Mucosa of rectum (tissue), 2 donors: ENCODE measurements at regions not wholly inside any gene's neighbourhood (a gene's known extent, or its start where the extent isn't known, plus 50 kb on each side); places are given as distances from the start of the nearest gene placed in this dataset.

Experiments
- H3K27ac ChIP-seq, 2 donors: one replicate each; pipeline ENCODE4 v1.7.0; 2013; ENCODE audit warnings: inconsistent platforms in 2 of 2, low read depth in 2 of 2, low read length in 2 of 2
- H3K27me3 ChIP-seq, 2 donors: one replicate each; pipeline ENCODE4 v1.7.0; 2013; ENCODE audit warnings: low read length in 2 of 2; ENCODE audit not compliant: control insufficient read depth in 2 of 2, insufficient read depth in 2 of 2
- H3K36me3 ChIP-seq, 2 donors: one replicate each; pipeline ENCODE4 v1.7.0; 2013; ENCODE audit warnings: low read length in 2 of 2; ENCODE audit not compliant: control insufficient read depth in 2 of 2, insufficient read depth in 2 of 2
- H3K4me1 ChIP-seq, 2 donors: one replicate each; pipeline ENCODE4 v1.7.0; 2013; ENCODE audit warnings: low read length in 2 of 2, mild to moderate bottlenecking in 1 of 2; ENCODE audit not compliant: control insufficient read depth in 2 of 2, insufficient read depth in 2 of 2
- H3K4me3 ChIP-seq, 2 donors: one replicate each; pipeline ENCODE4 v1.7.0; 2013; ENCODE audit warnings: low read length in 2 of 2
- H3K9ac ChIP-seq, 2 donors: one replicate each; pipeline ENCODE4 v1.7.0; 2013; ENCODE audit warnings: low read length in 2 of 2, low read depth in 1 of 2, mild to moderate bottlenecking in 1 of 2
- H3K9me3 ChIP-seq, 2 donors: one replicate each; pipeline ENCODE4 v1.7.0; 2013; ENCODE audit warnings: low read length in 2 of 2; ENCODE audit not compliant: control insufficient read depth in 2 of 2
- donor health status: healthy.
- donor health status: Normal muscosa, but diverticular disease.

DNA sequence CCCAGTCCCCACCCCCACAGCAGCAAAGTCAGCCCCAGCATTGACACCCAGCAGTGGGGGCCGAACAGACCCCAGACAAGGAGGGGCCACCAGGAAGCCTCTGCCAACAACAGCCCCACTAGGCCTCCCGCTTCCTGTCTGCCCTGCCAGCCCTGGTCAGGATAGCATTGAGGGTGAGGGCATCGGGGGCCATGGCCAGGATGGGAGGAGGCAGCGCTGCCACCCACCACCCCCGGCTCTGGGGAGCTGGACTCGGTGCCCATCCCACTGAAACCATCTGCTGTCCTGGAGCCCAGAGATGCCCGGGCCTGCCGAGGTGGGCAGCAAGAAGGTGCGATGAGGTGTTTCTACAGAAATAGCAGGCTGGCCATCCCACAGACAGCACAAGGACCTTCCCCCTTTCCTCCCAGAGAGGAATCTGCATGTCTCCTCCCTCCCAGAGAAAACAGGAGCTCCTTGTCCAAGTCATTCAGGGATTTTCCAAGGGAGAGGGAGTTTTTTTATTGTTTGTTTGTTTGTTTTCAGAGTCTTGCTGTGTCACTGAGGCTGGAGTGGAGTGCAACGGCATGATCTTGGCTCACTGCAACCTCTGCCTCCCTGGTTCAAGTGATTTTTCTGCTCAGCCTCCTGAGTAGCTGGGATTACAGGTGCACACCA, 62.1 kb upstream of the BHLHE23 start:
- H3K9me3 ChIP-seq = no peaks in the 10 kb centered on the region
- no peak overlapping the region for H3K9ac ChIP-seq

DNA sequence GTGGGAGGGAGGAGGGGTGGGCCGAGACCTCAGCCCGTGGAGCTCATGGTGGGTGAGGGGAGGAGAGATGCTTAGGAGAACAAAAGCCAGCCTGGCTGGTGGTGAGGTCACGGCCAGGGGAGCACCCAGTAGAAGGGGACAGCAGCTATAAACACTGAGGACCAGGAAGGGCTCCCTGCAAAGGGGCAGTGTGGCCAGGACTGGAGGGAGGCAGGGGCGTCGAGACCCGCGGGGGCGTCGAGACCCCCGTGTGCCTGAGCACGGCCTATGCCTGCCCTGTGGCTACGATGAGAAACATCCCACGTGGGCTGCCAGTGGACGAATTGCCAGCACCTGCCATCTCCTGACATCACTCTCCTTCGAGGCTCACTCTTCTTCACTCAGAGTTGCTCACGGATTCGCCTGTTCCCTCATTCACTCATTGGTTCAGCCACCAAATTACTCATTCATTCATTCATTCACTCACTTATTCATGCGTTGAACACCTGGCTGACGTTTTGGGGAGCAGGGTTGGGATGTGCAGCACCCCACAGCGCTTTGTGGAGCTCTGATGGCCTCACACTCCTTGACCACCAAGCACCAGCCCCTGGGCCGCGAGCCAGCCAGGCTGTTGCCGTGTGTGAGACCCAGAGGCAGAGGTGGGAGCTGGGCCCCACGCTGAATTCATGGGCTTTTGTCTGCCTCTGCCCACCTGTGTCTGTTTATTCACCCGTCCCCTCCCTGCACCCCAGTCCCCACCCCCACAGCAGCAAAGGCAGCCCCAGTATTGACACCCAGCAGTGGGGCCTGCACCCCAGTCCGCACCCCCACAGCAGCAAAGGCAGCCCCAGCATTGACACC, 61.2 kb upstream of the BHLHE23 start:
- no peak overlapping the region for H3K4me3 ChIP-seq
- H3K27me3 ChIP-seq = peaks cover 7 to 9% of the 10 kb centered on the region in 2 donors

More for the DNA sequence above, 62.1 kb upstream of the BHLHE23 start:
- no peaks in the 10 kb centered on the region for H3K36me3 ChIP-seq
- H3K27ac ChIP-seq = no peak overlapping the region
- peaks cover 10 to 12% of the 10 kb centered on the region in 2 donors for H3K27me3 ChIP-seq
- H3K4me3 ChIP-seq = no peak overlapping the region
- H3K4me1 ChIP-seq = no peaks in the 10 kb centered on the region

DNA sequence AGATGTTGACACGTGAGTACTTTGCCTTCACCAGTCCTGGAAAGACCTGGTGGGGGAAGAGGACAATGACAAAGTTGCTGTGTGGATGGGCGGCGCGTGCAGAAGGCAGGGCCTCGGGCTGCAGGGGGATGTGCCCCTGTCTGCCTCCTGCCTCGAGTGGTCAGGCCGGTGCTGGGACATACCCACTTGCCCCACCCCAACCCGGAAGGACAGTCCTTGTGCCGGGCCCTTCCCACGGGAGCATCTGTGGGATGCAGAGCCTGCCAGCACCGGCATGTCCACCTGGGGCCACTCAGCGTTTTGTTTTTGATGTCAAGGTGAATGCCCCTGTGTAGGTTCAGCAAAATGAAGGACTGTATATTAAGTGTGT, 60.5 kb upstream of the BHLHE23 start:
- Histone ChIP-seq H3K9ac (no peak overlapping the region), H3K27ac (no peak overlapping the region), H3K4me3 (no peak overlapping the region), H3K36me3 (no peaks in the 10 kb centered on the region), H3K4me1 (no peaks in the 10 kb centered on the region), H3K9me3 (no peaks in the 10 kb centered on the region), H3K27me3 (peaks cover 5 to 9% of the 10 kb centered on the region in 2 donors)

More for the DNA sequence above, 61.2 kb upstream of the BHLHE23 start:
- H3K27ac ChIP-seq = no peak overlapping the region
- H3K36me3 ChIP-seq = no peaks in the 10 kb centered on the region
- no peak overlapping the region for H3K9ac ChIP-seq
- H3K4me1 ChIP-seq = no peaks in the 10 kb centered on the region
- H3K9me3 ChIP-seq = no peaks in the 10 kb centered on the region

DNA sequence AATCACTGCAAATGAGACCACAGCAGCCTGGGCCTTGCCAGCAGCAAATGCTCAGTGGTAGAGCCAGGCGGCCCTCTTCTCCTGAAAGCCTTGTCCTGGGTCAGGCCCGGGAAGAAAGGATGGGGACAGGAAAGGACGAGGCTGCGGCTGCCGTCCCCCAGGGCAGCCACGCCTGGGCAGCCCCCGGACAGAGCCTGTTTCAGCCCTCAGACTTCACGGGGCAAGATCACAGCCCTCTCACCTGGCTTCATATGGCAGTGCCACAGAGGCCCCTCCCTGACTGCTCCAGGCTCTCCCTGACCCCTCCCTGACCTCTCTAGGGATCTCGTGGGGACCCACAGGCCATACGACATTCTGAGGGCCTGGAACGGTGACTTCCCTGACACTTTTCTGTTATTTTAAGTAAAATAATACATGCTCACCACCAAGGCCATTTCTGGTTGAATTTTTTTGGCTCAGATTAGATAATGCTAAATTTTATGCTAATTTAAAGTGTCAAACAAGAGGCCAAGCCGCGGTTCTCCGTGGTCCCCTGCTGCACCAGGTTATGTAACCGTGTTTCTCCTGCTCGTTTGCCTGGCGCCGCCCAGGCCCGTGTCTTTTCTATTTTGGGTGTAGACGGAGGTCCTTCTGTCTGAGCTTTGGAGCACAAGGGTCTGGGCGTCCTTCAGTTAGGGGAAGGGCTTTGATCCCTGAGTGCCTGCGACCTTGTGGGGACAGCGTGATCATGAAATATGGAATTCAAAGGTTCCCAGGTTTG, 59.9 kb upstream of the BHLHE23 start:
- H3K4me3 ChIP-seq = no peak overlapping the region
- no peak overlapping the region for H3K9ac ChIP-seq
- H3K27me3 ChIP-seq = peaks cover 5 to 9% of the 10 kb centered on the region in 2 donors
- H3K36me3 ChIP-seq = no peaks in the 10 kb centered on the region
- no peaks in the 10 kb centered on the region for H3K4me1 ChIP-seq
- no peaks in the 10 kb centered on the region for H3K9me3 ChIP-seq
- no peak overlapping the region for H3K27ac ChIP-seq

DNA sequence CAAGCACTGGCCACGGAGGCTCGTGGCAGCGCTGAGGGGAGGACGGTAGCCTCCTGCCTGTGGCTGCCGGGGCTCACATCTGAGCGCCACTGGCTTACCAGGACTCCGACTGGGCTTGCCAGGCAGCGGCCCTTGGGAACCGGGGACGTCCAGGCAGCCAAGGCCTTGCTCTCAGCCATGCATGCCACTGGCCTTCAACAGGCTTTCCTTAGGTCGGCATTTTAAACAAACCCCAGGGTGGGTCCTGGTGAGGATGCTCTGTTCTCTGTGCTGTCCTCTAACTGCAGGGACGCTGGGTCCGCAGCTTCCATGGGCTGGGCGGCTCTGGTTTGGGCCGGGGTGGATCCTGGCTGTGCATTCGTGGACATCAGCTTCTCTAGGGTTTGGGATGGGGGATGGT, 59.1 kb upstream of the BHLHE23 start:
- H3K9me3 ChIP-seq = no peaks in the 10 kb centered on the region
- H3K27ac ChIP-seq = no peak overlapping the region
- peaks cover 3 to 6% of the 10 kb centered on the region in 2 donors for H3K27me3 ChIP-seq
- no peak overlapping the region for H3K4me3 ChIP-seq
- no peaks in the 10 kb centered on the region for H3K4me1 ChIP-seq
- no peaks in the 10 kb centered on the region for H3K36me3 ChIP-seq
- no peak overlapping the region for H3K9ac ChIP-seq

DNA sequence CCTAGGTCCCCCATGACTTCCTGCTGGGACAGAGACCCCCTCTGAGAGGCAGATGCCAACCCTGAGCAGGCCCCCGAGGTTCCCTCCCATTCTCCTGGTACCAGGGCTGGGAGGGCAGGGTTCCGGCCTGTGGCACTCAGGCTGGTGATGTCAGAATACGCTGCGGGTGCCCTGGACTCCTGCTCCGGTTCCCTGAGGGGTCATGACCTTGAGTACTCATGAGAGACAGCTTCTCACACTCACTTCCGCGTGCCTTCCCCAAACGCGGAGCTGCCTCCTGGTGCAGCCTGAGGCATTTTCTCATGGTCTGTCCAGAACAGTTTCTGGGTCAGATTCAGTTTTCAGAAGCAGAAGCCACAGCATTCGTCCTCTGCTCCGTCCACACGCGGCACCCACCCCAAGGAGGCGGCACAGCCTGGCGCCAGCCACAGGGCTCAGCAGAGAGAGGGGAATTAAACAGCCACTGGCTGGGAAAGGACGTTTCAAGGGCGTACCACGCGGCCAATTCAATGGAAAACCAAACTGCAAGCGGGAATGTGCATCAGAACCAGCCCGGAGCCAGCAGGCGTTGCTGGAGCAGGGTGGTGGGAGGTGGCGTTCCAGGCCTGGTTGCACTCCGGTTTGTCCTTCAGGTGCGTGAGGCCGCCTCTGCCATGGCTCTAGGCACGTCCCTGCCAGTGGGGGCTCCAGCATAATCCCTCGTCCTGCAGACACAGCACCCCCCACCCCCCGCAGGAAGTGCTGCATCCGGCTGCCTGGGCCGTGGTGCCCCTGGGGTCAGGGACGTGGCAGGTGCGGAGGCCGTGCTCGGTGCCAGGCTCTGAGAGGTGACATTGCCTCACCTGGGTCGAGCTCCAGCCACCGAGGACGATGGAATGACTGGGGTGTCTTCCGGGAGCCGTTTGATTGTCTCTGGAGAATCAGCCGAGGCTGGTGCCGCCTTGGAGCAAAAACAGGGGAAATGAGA, 58.3 kb upstream of the BHLHE23 start:
- Histone ChIP-seq H3K4me3 (no peak overlapping the region), H3K27ac (no peak overlapping the region), H3K9ac (no peak overlapping the region), H3K36me3 (no peaks in the 10 kb centered on the region), H3K27me3 (peaks cover 0 to 2% of the 10 kb centered on the region in 2 donors), H3K9me3 (no peaks in the 10 kb centered on the region), H3K4me1 (no peaks in the 10 kb centered on the region)

DNA sequence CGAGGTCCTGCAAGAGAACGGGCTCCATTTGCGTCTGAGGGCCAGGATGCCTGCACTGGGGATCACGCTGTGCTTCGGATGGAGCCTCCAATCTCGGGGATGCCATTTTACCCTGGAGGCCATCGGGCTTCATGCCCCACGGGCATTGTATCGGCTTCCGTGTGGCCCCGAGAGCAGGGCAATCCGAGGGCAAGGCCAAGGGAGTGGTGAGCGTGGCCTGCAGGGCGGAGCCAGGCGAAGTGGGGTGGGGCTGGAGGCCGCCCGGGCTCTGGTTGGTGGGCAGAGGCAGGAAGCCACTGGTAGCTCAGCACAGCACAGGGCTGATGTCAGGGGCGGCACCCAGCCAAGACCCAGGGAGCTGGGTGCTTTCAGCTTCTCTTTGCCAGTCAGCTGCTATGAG, 57.5 kb upstream of the BHLHE23 start:
- no peak overlapping the region for H3K4me3 ChIP-seq
- H3K36me3 ChIP-seq = no peaks in the 10 kb centered on the region
- H3K27ac ChIP-seq = no peak overlapping the region
- no peaks in the 10 kb centered on the region for H3K9me3 ChIP-seq
- H3K4me1 ChIP-seq = no peaks in the 10 kb centered on the region
- no peak overlapping the region for H3K9ac ChIP-seq
- peaks cover 0 to 2% of the 10 kb centered on the region in 2 donors for H3K27me3 ChIP-seq

DNA sequence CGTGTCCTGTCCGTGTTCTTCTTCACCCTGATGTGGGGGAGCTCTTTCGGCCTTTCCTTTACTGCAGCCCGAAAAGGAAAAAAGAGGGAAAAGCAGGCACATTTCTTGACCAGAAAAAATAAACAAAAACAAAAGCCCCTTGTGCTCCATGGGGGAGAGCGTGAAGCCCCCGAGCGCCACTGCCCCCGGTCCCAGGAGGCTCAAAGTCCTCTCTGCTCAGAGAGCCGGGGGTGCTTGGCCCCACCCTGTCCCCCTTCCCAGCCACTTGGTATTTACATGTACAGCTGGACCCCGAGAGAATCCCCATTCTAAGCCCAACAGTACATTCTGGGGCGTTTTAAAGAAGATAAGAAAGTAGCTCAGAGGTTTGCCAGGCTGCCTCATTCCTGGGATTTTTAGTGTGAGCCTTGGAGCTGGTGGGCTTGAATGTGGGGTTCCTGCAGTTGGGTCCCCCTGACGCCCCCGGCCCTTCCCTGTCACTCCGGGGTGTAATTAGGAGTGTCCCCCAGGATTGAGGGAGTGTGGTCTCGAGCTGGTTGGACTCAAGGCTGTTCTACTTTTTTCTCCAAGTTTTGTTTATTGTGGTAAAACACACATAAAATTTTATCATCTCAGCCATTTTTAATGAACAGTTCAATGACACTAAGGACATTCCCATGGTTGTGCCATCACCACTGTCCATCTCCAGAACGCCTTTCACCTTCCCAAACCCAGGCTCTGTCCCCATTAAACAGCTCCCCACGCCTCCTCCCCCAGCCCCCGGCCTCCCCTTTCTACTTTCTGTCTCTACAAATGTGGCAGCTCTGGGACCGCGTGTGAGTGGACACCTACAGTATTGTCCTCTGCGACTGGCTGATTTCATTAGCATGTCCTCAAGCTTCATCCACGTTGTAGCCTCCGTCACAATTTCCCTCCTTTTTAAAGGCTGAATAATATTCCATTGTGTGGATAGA, 55.7 kb upstream of the BHLHE23 start:
- Histone ChIP-seq H3K9me3 (no peaks in the 10 kb centered on the region), H3K4me3 (no peak overlapping the region), H3K36me3 (no peaks in the 10 kb centered on the region), H3K27ac (no peak overlapping the region), H3K9ac (no peak overlapping the region), H3K27me3 (peaks cover 0 to 3% of the 10 kb centered on the region in 2 donors), H3K4me1 (no peaks in the 10 kb centered on the region)

DNA sequence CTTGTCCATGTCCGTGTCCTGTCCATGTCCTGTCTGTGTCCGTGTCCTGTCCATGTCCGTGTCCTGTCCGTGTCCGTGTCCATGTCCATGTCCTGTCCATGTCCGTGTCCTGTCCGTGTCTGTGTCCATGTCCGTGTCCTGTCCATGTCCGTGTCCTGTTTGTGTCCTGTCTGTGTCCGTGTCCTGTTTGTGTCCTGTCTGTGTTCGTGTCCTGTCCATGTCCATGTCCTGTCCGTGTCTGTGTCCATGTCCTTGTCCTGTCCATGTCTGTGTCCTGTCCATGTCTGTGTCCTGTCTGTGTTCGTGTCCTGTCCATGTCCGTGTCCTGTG, 55.0 kb upstream of the BHLHE23 start:
- H3K4me1 ChIP-seq = no peaks in the 10 kb centered on the region
- H3K9me3 ChIP-seq = no peaks in the 10 kb centered on the region
- H3K27me3 ChIP-seq = peaks cover 3 to 5% of the 10 kb centered on the region in 2 donors
- no peak overlapping the region for H3K4me3 ChIP-seq
- H3K9ac ChIP-seq = no peak overlapping the region
- H3K27ac ChIP-seq = no peak overlapping the region
- H3K36me3 ChIP-seq = no peaks in the 10 kb centered on the region
